HG02623 (cell line): ENCODE measurements at regions not wholly inside any gene's neighbourhood (a gene's known extent, or its start where the extent isn't known, plus 50 kb on each side); places are given as distances from the start of the nearest gene placed in this dataset.
"Not testable (repeated sequence)": the region's sequence is repeated elsewhere in the genome, so short reads cannot be mapped to it uniquely, and the experiment has no call there.

Experiments used
- ATAC-seq: cut with Tn5 transposase; IDR thresholded peaks from one replicate; pipeline ENCODE4 v1.9.1; 2021; ENCODE audit warnings: moderate library complexity; ENCODE audit not compliant: unreplicated experiment

GRCh38 chr4:102397056-102397455, 51.8 kb upstream of the SLC39A8 start:
- ATAC-seq, result not testable (repeated sequence)

GRCh38 chr4:102399021-102399420, 53.7 kb upstream of the SLC39A8 start:
- no peak for ATAC-seq

- no peak for ATAC-seq
Measured at GRCh38 chr4:102400898-102401297, 55.6 kb upstream of the SLC39A8 start.

- ATAC-seq, result no peak
Measured at GRCh38 chr4:102402223-102402622, 56.9 kb upstream of the SLC39A8 start.

- ATAC-seq, result no peak
Measured at GRCh38 chr4:102403116-102403515, 57.8 kb upstream of the SLC39A8 start.

GRCh38 chr4:102404431-102404969, 59.2 kb upstream of the SLC39A8 start:
- ATAC-seq, result no peak

GRCh38 chr4:102405821-102406401, 60.6 kb upstream of the SLC39A8 start:
- ATAC-seq, result no peak

- not testable (repeated sequence) for ATAC-seq
Measured at GRCh38 chr4:102410884-102411283, 65.6 kb upstream of the SLC39A8 start.

GRCh38 chr4:102411408-102411807, 66.1 kb upstream of the SLC39A8 start:
- ATAC-seq, result no peak

- no peak for ATAC-seq
Measured at GRCh38 chr4:102416765-102417164, 71.5 kb upstream of the SLC39A8 start.

- no peak for ATAC-seq
Measured at GRCh38 chr4:102420563-102421398, 75.5 kb upstream of the SLC39A8 start.

- ATAC-seq, result no peak
Measured at GRCh38 chr4:102422843-102423242, 77.6 kb upstream of the SLC39A8 start.

- no peak for ATAC-seq
Measured at GRCh38 chr4:102423375-102423774, 77.8 kb upstream of the NFKB1 start.

GRCh38 chr4:102427371-102427998, 73.7 kb upstream of the NFKB1 start:
- ATAC-seq, result no peak

GRCh38 chr4:102428122-102428521, 73.0 kb upstream of the NFKB1 start:
- no peak for ATAC-seq

GRCh38 chr4:102429553-102429952, 71.6 kb upstream of the NFKB1 start:
- ATAC-seq, result no peak

- ATAC-seq, result no peak
Measured at GRCh38 chr4:102430461-102430910, 70.7 kb upstream of the NFKB1 start.

- ATAC-seq, result no peak
Measured at GRCh38 chr4:102431608-102431961, 69.6 kb upstream of the NFKB1 start.

- no peak for ATAC-seq
Measured at GRCh38 chr4:102437111-102437510, 64.0 kb upstream of the NFKB1 start.

GRCh38 chr4:102438396-102439235, 62.5 kb upstream of the NFKB1 start:
- ATAC-seq, result no peak

- no peak for ATAC-seq
Measured at GRCh38 chr4:102439236-102439614, 61.9 kb upstream of the NFKB1 start.
